Keratinocyte (primary cell): ENCODE measurements at regions not wholly inside any gene's neighbourhood (a gene's known extent, or its start where the extent isn't known, plus 50 kb on each side); places are given as distances from the start of the nearest gene placed in this dataset.

Source experiments
- EZH2 ChIP-seq: IDR thresholded peaks from one replicate; pipeline ENCODE4 v1.6.1; 2012; ENCODE audit warnings: inconsistent platforms, mild to moderate bottlenecking, low read length, moderate library complexity
- TF ChIP-seq, protein P1 (sequence below), 3 experiments: IDR thresholded peaks in 1 of 3; conservative IDR thresholded peaks in 1 of 3; optimal IDR thresholded peaks in 1 of 3; 2 replicates in 2 of 3; 3 replicates in 1 of 3; pipeline versions ENCODE3 to v1.5.1; 2011; ENCODE audit warnings: low read length in 3 of 3, mild to moderate bottlenecking in 3 of 3, moderate library complexity in 2 of 3, control low read depth in 1 of 3, inconsistent platforms in 1 of 3; ENCODE audit not compliant: insufficient read depth in 2 of 3; ENCODE audit errors: extremely low read depth in 1 of 3

- TF ChIP-seq, protein P1, sequence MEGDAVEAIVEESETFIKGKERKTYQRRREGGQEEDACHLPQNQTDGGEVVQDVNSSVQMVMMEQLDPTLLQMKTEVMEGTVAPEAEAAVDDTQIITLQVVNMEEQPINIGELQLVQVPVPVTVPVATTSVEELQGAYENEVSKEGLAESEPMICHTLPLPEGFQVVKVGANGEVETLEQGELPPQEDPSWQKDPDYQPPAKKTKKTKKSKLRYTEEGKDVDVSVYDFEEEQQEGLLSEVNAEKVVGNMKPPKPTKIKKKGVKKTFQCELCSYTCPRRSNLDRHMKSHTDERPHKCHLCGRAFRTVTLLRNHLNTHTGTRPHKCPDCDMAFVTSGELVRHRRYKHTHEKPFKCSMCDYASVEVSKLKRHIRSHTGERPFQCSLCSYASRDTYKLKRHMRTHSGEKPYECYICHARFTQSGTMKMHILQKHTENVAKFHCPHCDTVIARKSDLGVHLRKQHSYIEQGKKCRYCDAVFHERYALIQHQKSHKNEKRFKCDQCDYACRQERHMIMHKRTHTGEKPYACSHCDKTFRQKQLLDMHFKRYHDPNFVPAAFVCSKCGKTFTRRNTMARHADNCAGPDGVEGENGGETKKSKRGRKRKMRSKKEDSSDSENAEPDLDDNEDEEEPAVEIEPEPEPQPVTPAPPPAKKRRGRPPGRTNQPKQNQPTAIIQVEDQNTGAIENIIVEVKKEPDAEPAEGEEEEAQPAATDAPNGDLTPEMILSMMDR (optimal IDR thresholded peaks at IDR 0.05 in 1 of 3, IDR thresholded peaks at IDR 0.05 in 1 of 3, conservative IDR thresholded peaks at IDR 0.05 in 1 of 3; ENCODE audit: extremely low read depth in 1 of 3, insufficient read depth in 2 of 3, low read length in 3 of 3): no peak
- TF ChIP-seq EZH2: no peak
These were observed 69.3 kb upstream of the IGF1 start for GRCh38 chr12:102549691-102550090.
